AG09309 (cell line): ENCODE measurements at regions not wholly inside any gene's neighbourhood (a gene's known extent, or its start where the extent isn't known, plus 50 kb on each side); places are given as distances from the start of the nearest gene placed in this dataset.

Experiments used
- DNase-seq: peaks from one replicate; pipeline ENCODE4 v3.0.0-alpha.2; 2010; ENCODE audit warnings: low read depth
- H3K4me3 ChIP-seq: 2 replicates; pipeline ENCODE4 v1.5.1; 2011; ENCODE audit warnings: mild to moderate bottlenecking, low read depth, low read length, moderate library complexity; ENCODE audit not compliant: control insufficient read depth
- CTCF ChIP-seq: IDR thresholded peaks from 2 replicates; pipeline ENCODE4 v1.5.1; 2011; ENCODE audit warnings: mild to moderate bottlenecking, low read depth, low read length, inconsistent platforms; ENCODE audit not compliant: insufficient read depth, control insufficient read depth; ENCODE audit errors: missing control alignments

GRCh38 chr1:187396226-187396625, 567.5 kb downstream of the PLA2G4A start:
- no peak for DNase-seq
- no peak for TF ChIP-seq CTCF

DNA sequence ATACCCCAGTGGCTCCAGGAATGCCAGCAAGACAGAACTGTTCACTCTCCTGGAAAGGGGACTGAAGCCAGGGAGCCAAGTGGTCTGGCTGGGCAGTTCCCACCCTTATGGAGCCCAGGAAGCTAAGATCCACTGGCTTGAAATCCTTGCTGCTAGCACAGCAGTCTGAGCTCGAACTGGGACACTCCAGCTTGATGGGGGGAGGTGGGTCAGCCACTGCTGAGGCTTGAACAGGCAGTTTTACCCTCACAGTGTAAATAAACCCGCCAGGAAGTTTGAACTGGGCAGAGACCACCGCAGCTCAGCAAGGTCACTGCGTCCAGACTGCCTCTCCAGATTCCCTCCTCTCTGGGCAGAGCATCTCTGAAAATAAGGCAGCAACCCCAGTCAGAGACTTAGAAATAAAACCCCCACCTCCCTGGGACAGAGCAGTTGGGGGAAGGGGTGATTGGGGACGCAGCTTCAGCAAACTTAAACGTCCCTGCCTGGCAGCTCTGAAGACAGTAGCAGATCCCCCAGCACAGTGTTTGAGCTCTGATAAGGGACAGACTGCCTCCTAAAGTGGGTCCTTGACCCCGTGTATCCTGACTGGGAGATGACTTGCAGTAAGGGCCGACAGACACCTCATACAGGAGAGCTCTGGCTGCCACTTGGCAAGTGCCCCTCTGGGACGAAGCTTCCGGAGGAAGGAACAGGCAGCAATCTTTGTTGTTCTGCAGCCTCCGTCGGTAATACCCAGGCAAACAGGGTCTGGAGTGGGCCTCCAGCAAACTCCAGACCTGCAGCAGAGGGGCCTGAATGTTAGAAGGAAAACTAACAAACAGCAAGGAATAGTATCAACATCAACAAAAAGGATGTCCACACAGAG, 568.4 kb downstream of the PLA2G4A start:
- no peak overlapping the region for H3K4me3 ChIP-seq
- no peak for TF ChIP-seq CTCF
- DNase-seq: no peak

More at GRCh38 chr1:187396226-187396625, 567.5 kb downstream of the PLA2G4A start:
- H3K4me3 ChIP-seq: no peak overlapping the region

DNA sequence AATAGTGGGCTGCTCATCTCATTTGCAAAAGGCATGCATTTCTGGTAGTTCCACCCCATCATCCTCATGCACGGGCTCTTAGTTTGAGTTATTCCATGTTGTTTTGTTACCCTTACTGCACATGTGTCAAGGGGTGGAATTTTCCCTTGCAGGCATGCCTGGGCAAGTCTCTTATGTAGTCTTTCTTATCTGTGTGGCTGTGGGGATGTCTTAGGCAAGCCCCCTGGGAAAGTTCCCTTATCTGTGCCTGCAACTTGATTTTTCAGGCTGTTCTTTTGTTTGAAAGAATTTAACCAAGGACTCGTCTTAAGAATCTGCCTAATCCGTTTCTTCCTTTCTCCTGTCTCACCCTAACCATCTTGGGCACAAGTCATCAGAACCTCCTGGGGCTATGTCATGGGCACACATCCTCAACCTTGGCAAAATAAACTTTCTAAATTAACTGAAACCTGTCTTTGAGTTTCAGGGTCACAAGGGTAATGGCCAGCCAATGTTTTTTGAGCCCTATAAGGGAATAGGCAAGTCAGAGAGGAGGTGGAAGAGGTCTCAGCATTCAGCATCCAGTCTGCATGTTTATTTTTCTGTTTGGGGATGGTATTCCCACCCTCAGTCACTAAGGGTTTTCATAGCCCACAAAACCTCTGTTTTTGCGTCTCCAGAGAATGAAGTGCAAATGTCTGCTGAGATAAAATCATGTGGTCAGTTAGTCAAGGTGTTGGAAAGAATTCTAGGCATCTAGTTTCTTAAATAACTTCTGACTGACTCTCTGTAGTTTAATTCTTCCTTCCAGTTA, 579.7 kb downstream of the PLA2G4A start:
- TF ChIP-seq CTCF: no peak
- no peak overlapping the region for H3K4me3 ChIP-seq
- no peak for DNase-seq

- DNase-seq: no peak
- TF ChIP-seq CTCF: no peak
- H3K4me3 ChIP-seq: no peak overlapping the region
These were observed 580.6 kb downstream of the PLA2G4A start for GRCh38 chr1:187409341-187409740.

- no peak for TF ChIP-seq CTCF
- H3K4me3 ChIP-seq: no peak overlapping the region
- DNase-seq: no peak
These were observed 582.4 kb downstream of the PLA2G4A start for GRCh38 chr1:187411118-187411517.

DNA sequence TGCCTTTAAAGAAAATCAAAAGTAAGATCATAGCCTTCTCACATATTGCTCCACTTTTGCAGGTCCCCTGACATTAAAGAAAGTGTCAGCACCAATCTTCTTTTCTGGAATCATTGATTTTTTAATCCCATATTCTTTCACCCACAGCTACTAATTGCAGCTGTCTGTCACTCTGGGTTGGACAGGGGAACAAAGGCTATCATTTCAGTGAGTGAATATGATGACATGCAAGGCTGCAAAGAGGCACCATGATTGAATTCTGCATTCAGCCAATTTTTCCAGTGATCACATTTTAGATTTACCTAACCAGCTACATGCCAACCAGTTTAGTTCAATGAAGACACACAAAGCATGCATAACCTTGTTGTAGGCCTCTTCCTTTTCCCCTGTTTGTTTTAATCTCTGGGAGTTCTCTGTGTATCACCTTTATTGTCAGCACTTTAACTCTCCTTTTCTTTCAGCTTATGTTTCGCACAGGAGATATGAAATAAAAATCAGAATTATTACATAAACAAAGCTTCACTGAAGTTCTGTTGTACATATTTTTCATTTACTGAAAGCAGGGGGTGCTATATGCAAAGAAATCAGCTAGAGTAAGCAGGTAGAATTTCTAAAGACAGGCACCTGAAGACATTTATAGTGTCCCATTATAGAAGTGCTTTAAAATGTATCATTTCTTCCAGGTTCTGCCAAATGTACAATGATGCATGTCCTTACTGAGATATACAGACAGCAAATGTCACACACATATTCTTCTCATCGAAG, 584.8 kb downstream of the PLA2G4A start:
- no peak overlapping the region for H3K4me3 ChIP-seq
- DNase-seq: no peak
- TF ChIP-seq CTCF: no peak
